Cerebellar nuclear complex (tissue), 1 donor: ENCODE measurements at regions not wholly inside any gene's neighbourhood (a gene's known extent, or its start where the extent isn't known, plus 50 kb on each side); places are given as distances from the start of the nearest gene placed in this dataset.

Experiments
- DNase-seq, 2 experiments: peaks; one replicate each; lab custom pipeline; 2025; lab: John Stamatoyannopoulos, UW

DNA sequence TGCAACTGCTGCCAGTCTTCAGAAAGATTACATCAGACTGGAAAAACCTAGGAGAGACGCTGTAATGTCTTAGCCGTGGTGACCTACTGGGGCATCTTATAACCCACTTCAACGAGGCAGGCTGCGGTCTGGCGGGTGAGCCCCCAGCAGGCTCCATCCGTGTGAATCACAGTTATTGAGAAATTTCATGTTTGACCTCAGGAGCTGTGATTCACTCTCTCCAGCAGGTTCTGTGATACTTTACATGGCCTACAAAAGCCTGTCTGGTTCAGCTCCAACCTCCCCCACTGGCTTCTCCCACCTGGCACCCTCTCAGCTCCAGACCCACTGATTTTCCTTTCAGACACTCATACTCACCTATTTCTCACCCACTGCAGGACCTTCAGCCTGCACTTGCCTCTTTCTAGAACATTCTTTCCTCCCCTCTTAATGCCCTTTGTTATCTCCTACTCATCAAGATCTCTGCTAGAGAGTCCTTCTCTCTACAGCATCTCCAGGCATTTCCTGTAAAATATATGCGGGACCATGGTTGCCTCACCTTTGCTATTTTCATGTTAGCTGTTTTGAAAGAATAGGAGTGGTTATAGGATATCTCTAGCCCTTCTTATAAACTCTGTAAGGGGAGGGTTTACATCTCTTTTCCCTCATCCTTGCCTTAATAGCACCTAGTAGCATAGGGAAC lies 227.9 kb downstream of the MAF start:
- DNase-seq = no peak

DNA sequence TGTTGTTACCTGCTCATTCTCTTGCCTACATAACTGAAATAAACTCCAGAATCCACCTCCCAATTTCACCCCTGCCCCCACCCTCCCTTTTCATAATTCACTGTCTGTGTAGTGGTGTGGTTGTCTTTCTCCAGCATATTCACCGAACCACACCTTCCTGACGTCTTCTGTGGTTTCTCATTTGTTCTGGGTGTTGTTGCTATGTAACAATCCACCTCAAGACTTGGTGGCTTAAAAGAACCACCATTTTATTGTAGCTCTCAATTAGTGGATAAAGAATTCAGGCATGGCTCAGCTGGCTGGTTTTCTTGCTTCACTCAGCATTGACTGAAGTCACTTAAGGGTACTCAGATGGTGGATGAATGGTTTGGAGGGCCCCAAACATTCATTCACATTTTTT lies 229.8 kb downstream of the MAF start:
- DNase-seq = no peak

DNA sequence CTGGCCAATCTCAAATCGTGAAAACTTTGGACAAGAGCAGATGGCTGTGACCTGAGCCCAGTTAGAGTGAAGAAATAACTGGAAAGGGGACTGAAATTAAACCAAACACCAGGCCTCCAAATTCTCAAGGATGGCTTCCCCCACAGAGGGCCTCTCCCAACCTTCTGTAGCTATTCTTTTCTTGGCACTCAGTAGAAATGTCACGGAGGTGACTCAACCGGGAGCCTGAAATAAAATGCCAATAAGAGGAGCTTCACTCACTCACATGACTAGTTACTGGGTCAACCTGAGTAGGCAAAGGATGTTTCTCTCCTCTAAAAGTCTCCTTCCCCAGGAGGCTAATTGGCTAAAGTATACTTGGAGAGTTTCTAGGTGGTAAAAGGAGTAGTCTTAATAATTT lies 230.7 kb downstream of the MAF start:
- no peak for DNase-seq

DNA sequence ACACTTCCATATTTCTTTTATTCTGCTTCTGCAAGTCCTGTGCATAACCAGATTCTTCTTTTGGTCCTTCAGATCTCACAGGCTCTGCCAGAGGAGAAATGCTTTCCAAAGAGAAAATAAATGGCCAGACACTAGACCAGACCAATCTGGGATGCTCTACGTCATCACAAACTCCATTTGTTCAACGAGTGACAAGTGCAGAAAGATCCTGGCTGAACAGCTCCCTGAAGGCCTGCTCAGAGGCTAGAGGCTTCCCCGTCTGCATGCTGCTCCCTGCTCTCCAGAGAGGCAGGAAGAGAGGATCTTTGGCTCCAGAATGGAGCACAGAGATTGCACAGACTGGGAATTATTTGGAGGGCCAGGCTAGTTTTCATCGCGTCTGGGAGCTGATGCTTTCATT lies 232.7 kb downstream of the MAF start:
- DNase-seq = no peak

DNA sequence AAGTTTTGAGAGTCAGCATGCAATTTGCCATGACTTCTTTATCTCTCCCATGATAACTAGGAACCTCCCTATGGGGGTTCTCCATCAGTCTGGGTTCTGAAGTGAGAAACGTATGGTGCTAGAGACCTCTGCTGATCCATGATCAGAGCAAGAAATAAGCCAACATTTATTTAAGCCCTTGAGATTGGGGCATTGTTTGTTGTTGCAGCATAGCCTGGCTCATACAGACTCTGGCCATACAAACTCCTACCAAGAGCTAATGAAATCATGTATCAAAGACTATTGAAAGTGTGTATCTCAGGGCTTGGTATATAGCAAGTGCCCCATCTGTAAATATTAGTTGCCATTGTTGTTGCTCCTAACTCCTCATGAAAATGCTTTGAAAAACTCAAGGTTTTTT lies 233.9 kb downstream of the MAF start:
- DNase-seq = no peak

DNA sequence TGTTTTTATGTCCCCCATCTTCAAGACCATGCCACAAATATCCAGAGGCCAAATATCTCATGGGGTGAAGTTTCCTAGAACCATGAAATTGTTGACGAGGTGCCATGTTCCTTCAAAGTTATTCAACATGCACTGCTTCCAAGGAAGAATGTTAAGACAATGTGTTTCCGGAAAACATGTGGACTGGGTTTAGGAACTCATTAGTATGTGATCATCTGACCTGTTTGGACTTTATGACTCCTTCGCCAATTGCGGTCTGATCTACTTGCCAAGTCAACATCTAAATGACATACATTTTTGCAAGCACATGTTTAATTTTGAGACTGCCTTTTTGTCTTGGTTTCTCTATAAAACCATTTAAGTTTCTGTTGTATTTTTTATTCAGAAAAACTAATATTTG lies 234.8 kb downstream of the MAF start:
- no peak for DNase-seq

DNA sequence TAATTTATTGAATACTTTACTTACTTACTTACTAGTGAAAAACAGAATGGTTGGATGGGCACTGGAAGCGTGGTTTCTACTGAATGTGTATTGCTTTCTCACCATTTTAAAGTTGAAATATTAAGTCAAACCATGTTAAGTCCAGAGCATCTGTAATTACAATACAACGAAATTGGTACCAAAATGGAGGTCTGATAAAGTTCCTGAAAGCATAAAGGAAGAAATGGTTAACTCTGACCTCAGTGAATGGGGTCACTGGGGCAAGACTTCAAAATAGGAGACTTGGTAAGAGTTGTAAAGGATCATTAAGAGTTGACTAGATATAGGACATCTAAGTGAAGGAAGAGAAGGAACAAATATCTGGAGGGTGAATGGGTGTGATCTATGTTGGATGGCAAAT lies 237.1 kb downstream of the MAF start:
- no peak for DNase-seq

DNA sequence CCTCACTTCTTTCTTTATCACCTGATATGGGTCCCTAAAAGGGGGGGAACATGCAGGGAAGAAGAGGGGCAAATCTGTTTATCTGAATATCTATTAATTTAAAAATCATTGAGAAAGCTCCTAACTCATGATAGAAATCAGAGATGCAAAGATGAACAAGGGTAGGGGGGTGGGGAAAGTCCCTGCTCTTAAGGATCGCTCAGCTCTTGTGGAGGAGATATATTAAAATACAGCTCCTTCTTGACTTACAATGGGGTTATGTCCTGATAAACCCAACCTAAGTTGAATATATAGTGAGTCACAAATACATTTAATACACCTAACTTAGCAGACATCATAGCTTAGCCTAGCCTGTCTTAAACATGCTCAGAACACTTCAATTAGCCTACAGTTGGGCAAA lies 237.5 kb downstream of the MAF start:
- no peak for DNase-seq

DNA sequence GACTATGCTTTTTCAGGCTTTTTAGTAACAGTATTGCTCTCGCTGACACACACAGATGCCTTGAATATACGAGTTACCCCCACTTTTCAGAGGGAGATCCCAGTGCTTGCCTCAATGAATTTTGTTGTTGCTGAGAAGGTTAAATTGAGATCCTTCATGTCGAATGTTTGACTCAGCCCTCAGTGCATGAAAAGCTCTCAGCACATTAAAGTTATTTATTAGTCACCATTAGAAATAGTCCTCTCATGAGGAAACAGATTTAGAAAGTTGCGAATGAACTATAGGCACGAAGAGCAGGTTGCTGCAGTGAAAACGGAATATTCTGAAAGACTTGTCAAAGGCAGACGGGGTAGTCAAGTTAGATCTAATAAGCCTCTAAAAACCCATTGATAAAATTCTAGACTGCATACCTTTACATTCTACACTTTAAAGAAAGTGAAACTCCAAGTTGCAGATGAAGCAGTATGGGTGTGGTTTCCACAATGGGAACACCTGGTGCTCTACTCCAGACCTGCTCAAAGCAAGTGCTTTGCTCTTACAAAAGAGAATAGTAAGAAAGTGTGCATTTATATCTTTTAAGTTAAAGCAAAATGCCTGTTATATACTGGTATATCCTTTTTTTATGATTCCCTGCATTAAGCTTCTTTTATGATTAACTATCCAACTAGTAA lies 238.1 kb downstream of the MAF start:
- DNase-seq = no peak

DNA sequence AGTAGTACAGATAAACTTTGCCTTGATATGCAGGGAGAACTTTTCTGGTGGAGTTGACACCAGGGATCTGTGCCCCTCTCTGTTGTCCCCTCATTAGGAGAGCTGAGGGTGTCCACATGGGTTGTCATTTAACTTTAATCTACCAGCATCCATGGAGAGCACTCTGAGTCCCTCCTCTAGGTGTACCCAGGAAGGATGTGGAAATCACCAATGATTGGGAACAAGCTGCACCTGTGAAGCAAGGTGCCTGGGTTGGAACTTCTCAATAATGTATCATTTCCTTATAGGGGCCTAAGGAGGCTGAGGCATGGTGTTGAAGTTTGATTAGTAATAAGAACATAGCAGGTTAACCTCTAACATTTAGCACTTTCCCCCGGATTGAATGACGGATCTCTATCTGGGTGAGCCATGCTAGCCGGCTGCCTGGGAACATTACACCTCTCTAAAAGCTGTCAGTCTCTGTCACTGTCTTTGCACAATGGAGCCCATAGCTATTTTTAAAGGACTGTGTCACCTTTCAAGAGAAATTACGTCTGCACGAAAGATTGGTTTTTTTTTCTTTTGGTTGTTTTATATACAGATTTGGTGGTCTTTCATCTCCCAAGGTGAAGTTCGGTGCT lies 239.3 kb downstream of the MAF start:
- DNase-seq = no peak

DNA sequence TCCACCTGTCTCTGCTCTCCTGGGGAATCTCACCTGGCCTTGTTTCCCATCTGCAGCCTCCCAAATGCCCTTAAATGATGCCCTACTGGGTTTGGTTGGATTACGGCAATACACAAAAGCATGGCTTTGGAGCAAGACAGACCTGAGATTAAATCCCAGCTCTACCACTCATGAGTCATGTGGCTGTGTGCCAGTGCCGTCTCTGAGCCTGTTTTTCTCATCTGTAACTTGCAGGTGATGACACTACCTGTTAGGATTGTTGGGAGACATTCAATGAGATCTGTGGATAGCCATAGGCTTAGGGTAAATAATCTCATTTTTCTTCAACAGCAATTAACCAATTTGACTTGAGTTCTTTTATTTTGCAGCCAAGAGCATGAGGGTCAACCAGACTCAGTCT lies 240.3 kb downstream of the MAF start:
- no peak for DNase-seq

DNA sequence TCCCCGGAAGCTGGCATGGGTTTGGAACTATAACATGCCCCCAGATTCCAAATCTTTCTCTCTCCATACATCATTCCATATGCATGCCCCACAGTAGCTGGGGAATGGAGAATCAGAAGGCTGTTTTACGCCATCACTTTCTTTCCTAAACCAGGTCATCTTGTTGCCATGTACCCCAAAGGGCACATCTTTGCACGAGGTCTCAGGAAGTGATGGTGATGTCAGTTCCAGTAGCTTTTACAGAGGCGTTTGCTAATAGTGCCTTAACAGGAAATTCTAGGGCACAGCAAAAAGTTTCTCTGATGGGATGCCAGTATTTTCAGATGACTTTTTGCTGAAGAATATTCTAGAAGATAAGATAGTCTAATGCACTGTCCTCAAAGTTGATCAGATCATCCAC lies 241.5 kb downstream of the MAF start:
- no peak for DNase-seq

DNA sequence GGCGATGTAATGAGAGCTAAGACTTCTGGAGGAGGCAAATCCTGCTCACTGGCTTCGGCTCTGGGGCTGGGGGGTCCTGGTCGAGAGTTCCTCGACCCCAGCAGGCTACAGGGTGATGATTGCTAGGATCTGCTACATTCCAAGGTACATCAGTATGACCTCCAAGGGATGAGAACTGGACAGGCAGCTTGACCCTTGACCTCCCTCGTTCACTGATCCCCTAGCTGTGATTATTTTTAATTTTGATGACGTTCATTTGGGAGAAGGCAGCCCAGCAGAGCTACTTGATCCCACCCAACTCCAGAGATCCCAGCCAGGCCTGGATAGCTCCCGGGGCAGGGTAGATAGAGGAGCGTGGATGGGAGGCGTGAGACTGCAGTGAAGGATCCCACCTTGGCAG lies 242.3 kb downstream of the MAF start:
- no peak for DNase-seq

DNA sequence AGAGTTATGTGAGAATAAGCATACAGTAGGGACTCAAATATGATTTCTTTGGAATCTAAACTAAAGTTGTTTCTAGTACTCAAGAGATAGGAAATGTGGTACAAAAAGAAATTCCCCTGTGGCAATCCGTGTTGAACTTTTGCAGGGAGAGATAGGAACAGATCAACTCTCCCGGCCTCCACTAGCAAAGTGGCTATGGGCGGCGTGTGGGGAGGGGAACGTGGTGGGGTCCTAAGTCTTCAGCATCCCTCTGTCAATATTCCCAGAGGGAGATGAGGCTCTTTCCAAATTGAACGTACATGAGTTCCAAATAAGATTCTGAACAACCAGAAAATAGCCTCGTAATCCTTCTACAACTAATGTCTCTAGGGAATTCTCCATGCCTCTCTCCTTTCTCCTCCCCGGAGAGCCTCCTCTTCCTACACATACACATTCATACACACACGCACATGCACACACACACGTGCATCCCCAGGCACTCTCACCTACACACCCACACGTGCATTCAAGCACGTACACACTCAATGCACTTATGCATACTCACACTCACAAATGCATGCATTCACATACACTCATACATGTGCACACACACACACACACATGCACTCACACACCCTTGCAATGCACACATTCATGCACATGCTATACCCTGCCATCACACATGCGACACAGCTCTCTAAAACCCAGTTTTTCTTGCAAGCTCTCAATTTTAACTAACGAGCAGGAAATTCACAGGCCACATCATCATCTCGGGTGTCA lies 244.8 kb downstream of the MAF start:
- DNase-seq = no peak

DNA sequence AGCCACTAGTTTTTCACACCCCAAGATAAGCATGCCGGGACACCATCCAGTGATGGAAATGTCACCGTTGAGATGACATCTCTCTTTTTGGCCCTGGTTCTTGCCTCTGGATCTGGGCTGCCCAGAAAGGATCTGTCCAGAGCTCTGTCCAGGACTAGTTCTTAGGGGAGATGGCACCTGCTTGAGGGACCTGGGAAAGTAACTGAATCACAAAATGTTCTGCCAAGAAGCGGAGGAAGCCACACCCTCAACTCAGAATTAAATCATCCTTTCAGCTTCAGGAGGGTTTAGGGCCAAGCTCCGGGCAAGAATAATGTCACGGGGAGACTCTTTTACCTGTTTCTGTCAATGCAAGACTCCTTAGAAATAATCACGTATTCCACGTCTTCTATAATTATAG lies 248.6 kb downstream of the MAF start:
- DNase-seq = no peak

DNA sequence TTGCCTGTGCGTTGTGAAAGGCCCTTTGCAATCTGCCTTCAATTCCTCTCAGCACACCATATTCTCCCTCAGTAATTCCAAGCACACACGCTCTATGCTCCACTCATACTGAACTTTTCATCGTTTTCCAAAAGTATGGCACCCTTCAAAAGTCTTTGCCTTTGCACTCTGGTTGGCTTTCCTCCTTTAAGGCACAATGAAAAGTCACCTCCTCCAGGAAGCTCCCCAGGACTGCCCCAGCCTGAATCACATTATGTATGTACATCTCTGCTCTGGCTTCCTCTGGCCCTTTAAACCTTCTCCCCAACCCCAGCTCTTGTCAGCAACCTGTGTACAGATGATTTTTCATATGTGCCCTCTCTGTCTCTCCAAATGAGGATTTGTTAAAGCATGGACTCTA lies 250.7 kb downstream of the MAF start:
- DNase-seq = no peak

DNA sequence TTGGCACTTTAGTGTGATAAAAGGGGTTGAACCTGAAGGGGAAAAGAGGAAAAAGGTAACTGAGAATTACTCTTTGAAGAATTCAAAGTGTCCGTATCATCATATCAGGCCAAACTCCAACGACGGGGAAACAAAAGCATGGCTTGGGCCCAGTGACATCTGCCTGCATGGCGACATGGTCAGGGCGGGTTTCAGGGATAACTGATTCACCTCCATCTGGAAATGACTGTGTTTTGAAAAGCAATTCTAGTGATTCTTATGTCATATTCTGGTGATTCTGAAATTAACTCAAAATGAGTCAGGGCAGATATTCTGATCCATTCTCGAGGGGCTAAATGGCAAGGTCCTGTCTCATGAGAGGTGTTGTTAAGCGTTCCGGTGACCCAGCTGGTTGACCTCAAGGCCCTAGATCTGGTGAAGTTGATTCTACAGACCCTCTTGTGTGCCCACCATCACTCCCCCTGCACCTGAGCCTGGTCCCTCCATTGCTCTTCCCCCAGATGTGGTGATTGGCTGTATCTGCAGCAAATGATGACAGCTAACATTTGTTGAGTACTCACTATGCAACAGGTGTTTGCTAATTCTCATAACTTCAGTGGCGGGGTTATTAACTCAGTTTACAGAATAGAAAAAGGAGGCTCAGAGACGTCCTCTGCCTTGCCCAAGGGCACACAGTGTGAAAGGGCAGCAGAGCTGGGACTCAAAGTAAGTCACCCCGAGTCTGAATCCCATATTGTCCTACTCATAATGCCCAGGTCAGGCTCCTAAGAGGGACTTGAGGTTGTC lies 251.8 kb downstream of the MAF start:
- DNase-seq = no peak

DNA sequence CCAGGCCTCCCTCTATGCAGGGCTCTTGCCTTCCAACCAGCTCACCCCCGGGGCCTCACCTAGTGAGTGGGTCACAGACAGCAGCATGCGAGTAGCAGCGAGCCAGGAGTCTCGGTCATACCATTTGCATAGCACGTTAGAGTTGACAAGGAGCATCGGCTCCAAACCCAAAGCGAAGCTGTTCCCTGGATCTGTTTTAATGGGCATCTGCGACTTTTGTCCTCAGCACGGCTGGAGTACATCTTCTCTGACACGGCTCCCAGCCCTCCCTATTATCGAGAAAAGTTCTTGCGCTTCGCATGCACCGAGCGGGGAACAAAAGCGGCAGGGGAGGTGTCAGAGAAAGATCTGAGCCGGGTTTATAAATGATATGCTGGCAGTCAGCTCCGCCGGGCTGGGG lies 253.3 kb downstream of the MAF start:
- no peak for DNase-seq

DNA sequence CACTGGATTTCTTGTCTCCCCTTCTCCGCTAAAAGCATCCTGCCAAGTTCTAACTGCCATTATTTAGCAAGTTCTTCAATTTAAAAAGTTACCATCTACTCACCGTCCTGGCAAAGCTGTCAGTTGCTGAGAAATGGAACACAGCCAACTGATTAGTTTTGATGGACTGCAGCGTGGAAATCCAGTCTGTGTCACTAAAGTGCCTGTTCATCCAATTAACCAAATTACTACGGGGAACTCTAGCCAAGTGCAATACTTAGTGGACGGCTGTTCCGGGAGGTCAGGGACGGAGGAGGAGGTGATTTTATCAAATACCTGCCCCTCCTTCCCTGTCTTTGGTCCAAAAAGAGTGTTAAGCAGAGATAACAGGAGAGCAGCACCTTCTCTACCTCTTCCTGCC lies 260.7 kb downstream of the MAF start:
- DNase-seq = no peak

DNA sequence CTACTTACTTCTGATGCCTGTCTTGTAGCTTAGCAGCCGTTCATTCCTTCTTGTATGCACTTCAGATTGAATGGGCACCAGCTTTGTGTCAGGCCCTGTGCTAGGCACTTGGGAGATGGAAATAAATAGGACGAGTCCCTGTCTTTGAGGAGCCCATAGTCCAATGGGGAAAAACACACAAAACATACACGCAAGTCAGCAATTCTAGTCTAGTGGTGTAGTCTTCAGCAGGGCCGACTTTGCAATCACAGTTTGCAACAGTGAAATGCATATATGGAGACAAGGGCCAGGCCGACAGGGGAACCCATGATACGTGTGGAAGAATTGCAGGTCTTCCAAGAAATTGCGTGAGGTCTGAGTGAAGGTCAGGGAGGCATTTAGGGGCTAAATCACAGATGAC lies 262.6 kb downstream of the MAF start:
- DNase-seq = no peak

DNA sequence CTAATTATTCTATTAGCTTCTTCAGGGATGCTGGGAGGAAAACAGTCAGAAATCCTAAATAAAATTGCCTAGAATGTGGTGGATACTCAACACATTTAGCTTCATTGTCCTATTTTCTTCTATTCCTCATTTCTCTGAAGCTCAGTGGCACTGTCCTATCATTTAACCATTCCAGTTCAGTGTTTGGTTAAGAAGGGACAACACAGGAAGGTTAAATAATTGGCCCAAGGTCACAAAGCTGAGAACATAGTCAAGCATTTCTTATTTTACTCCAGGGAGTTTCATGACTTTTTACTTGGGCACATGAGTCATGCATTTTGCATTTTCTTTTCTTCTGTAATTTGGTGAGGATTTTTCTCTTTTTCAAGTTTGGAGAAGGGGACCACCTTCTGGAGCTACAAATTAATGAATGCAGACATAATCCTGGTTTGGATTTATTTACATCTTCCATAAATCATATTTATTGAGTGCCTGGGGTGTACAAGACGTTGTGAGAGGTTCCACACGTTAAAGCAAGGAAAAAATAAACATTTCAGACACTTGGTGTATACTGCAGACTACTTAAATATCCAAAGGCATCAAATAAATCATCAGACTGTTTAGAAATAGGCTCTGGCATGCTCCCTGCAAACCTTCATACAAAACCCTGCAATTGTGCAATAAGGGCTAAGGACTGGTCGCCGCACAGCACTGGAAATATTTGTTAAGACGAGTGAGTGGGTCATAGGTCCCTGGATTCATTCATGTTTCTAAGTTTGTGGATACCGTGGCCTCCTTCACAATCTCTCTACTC lies 263.9 kb downstream of the MAF start:
- DNase-seq = no peak
